ENCODE measurements at regions not wholly inside any gene's neighbourhood (a gene's known extent, or its start where the extent isn't known, plus 50 kb on each side); places are given as distances from the start of the nearest gene placed in this dataset.

- DNase-seq (ENCODE audit: low read depth in 2 of 2), result no peak
These were observed 536.9 kb upstream of the ZNF608 start for GRCh38 chr5:125283372-125283771.

- no peak for DNase-seq (ENCODE audit: low read depth in 2 of 2)
These were observed 539.8 kb upstream of the ZNF608 start for GRCh38 chr5:125286271-125286670.

GRCh38 chr5:125289606-125290005 is 543.2 kb upstream of the ZNF608 start:
- DNase-seq (ENCODE audit: low read depth in 2 of 2), result no peak

GRCh38 chr5:125290935-125291334 is 544.5 kb upstream of the ZNF608 start:
- DNase-seq (ENCODE audit: low read depth in 2 of 2), result no peak

- no peak for DNase-seq (ENCODE audit: low read depth in 2 of 2)
These were observed 545.0 kb upstream of the ZNF608 start for GRCh38 chr5:125291447-125291846.

- no peak for DNase-seq (ENCODE audit: low read depth in 2 of 2)
These were observed 546.8 kb upstream of the ZNF608 start for GRCh38 chr5:125293223-125293622.

- no peak for DNase-seq (ENCODE audit: low read depth in 2 of 2)
These were observed 547.3 kb upstream of the ZNF608 start for GRCh38 chr5:125293726-125294125.

GRCh38 chr5:125294844-125295243 is 548.4 kb upstream of the ZNF608 start:
- no peak for DNase-seq (ENCODE audit: low read depth in 2 of 2)

GRCh38 chr5:125295405-125295872 is 549.0 kb upstream of the ZNF608 start:
- DNase-seq (ENCODE audit: low read depth in 2 of 2), result no peak

- no peak for DNase-seq (ENCODE audit: low read depth in 2 of 2)
These were observed 551.8 kb upstream of the ZNF608 start for GRCh38 chr5:125298258-125298657.

GRCh38 chr5:125298746-125299379 is 552.4 kb upstream of the ZNF608 start:
- no peak for DNase-seq (ENCODE audit: low read depth in 2 of 2)

GRCh38 chr5:125301711-125302110 is 555.3 kb upstream of the ZNF608 start:
- no peak for DNase-seq (ENCODE audit: low read depth in 2 of 2)

- no peak for DNase-seq (ENCODE audit: low read depth in 2 of 2)
These were observed 556.1 kb upstream of the ZNF608 start for GRCh38 chr5:125302577-125302976.

- DNase-seq (ENCODE audit: low read depth in 2 of 2), result no peak
These were observed 560.3 kb upstream of the ZNF608 start for GRCh38 chr5:125306741-125307140.

- no peak for DNase-seq (ENCODE audit: low read depth in 2 of 2)
These were observed 564.3 kb upstream of the ZNF608 start for GRCh38 chr5:125310749-125311148.

GRCh38 chr5:125311743-125312142 is 565.3 kb upstream of the ZNF608 start:
- no peak for DNase-seq (ENCODE audit: low read depth in 2 of 2)

GRCh38 chr5:125313555-125313954 is 567.1 kb upstream of the ZNF608 start:
- no peak for DNase-seq (ENCODE audit: low read depth in 2 of 2)

GRCh38 chr5:125315306-125315705 is 568.9 kb upstream of the ZNF608 start:
- no peak for DNase-seq (ENCODE audit: low read depth in 2 of 2)

GRCh38 chr5:125316391-125316790 is 570.0 kb upstream of the ZNF608 start:
- DNase-seq (ENCODE audit: low read depth in 2 of 2), result no peak

- DNase-seq (ENCODE audit: low read depth in 2 of 2), result no peak
These were observed 570.6 kb upstream of the ZNF608 start for GRCh38 chr5:125316915-125317535.

GRCh38 chr5:125317536-125317995 is 571.1 kb upstream of the ZNF608 start:
- no peak for DNase-seq (ENCODE audit: low read depth in 2 of 2)

GRCh38 chr5:125321654-125322053 is 575.2 kb upstream of the ZNF608 start:
- no peak for DNase-seq (ENCODE audit: low read depth in 2 of 2)

- no peak for DNase-seq (ENCODE audit: low read depth in 2 of 2)
These were observed 577.2 kb upstream of the ZNF608 start for GRCh38 chr5:125323613-125324012.
